GM18502 (cell line): ENCODE measurements at regions not wholly inside any gene's neighbourhood (a gene's known extent, or its start where the extent isn't known, plus 50 kb on each side); places are given as distances from the start of the nearest gene placed in this dataset.

Experiments used
- ATAC-seq: cut with Tn5 transposase; IDR thresholded peaks from one replicate; pipeline ENCODE4 v1.9.1; 2021; ENCODE audit warnings: mild to moderate bottlenecking; ENCODE audit not compliant: unreplicated experiment, poor library complexity

GRCh38 chr5:82777106-82777505 lies 300.1 kb downstream of the TMEM167A start:
- ATAC-seq, result no peak

GRCh38 chr5:82772281-82772680 lies 304.9 kb downstream of the TMEM167A start:
- ATAC-seq, result no peak

- ATAC-seq, result no peak
Measured at GRCh38 chr5:82766206-82766605, 311.0 kb downstream of the TMEM167A start.

GRCh38 chr5:82765765-82766164 lies 311.4 kb downstream of the TMEM167A start:
- ATAC-seq, result no peak

GRCh38 chr5:82760856-82761255 lies 316.3 kb downstream of the TMEM167A start:
- no peak for ATAC-seq

- no peak for ATAC-seq
Measured at GRCh38 chr5:82758881-82759280, 318.3 kb downstream of the TMEM167A start.

- ATAC-seq, result peak; percentile 95
Measured at GRCh38 chr5:82754759-82755158, 322.4 kb downstream of the TMEM167A start.

GRCh38 chr5:82754036-82754746 lies 323.0 kb downstream of the TMEM167A start:
- peak; percentile 3 for ATAC-seq

- no peak for ATAC-seq
Measured at GRCh38 chr5:82753374-82753773, 323.8 kb downstream of the TMEM167A start.

GRCh38 chr5:82749461-82749820 lies 327.8 kb downstream of the TMEM167A start:
- no peak for ATAC-seq

GRCh38 chr5:82748688-82749460 lies 328.3 kb downstream of the TMEM167A start:
- peak; percentile 43 for ATAC-seq

GRCh38 chr5:82747986-82748385 lies 329.2 kb downstream of the TMEM167A start:
- no peak for ATAC-seq

- no peak for ATAC-seq
Measured at GRCh38 chr5:82745016-82745415, 332.2 kb downstream of the TMEM167A start.

- ATAC-seq, result no peak
Measured at GRCh38 chr5:82738681-82739269, 338.4 kb downstream of the TMEM167A start.

GRCh38 chr5:82735160-82735789 lies 341.9 kb downstream of the TMEM167A start:
- no peak for ATAC-seq

GRCh38 chr5:82734347-82734746 lies 342.8 kb downstream of the TMEM167A start:
- ATAC-seq, result no peak

GRCh38 chr5:82730913-82731312 lies 346.3 kb downstream of the TMEM167A start:
- no peak for ATAC-seq

GRCh38 chr5:82728926-82729702 lies 348.1 kb downstream of the TMEM167A start:
- no peak for ATAC-seq

GRCh38 chr5:82723168-82723567 lies 354.0 kb downstream of the TMEM167A start:
- no peak for ATAC-seq

GRCh38 chr5:82721087-82721410 lies 356.1 kb downstream of the TMEM167A start:
- ATAC-seq, result no peak
